ENCODE measurements at regions not wholly inside any gene's neighbourhood (a gene's known extent, or its start where the extent isn't known, plus 50 kb on each side); places are given as distances from the start of the nearest gene placed in this dataset.
"Not testable (repeated sequence)": the region's sequence is repeated elsewhere in the genome, so short reads cannot be mapped to it uniquely, and the experiment has no call there.

DNA sequence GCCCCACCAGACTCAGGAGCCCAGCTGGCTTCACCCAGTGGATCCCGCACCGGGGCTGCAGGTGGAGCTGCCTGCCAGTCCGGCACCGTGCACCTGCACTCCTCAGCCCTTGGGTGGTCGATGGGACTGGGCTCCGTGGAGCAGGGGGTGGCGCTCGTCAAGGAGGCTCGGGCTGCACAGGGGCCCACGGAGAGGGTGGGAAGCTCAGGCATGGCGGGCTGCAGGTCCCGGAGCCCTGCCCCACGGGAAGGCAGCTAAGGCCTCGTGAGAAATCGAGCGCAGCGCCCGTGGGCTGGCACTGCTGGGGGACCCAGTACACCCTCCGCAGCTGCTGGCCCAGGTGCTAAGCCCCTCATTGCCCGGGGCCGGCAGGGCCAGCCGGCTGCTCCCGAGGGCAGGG, 766.1 kb downstream of the RAPGEF2 start:
- TF ChIP-seq CTCF (IDR thresholded peaks at IDR 0.05); EZH2 (IDR thresholded peaks at IDR 0.05; ENCODE audit: borderline replicate concordance, insufficient read depth, low read depth, low read length, poor library complexity, severe bottlenecking): not testable (repeated sequence)

Data from B cell (primary cell).